Nucleus accumbens (tissue), 56 donors: ENCODE measurements at regions not wholly inside any gene's neighbourhood (a gene's known extent, or its start where the extent isn't known, plus 50 kb on each side); places are given as distances from the start of the nearest gene placed in this dataset.

ENCODE experiments used
- DNase-seq, 56 donors: peaks; one replicate each; lab custom pipeline; 2025; lab: John Stamatoyannopoulos, UW

- DNase-seq = no peak
These were observed 365.8 kb upstream of the ZNF608 start for GRCh38 chr5:125112196-125112595.

DNA sequence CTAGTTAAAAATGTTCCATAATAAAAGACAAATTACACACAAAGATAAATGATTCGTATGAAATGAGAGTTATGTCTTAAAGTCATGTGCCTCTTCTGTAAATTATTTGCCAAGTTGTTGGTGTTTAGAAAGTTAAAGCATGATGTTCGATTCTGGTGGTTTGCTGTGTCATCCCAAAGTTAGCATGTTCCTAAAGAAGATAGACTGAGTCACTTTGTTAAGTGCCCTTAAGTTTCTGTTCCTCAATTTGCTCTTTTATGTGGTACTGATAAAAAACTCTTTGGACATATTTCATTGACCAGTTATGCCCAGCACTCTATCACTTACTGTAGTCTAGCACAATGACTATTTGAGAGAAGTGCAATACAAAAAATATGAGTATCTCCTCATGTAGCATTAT is 366.9 kb upstream of the ZNF608 start:
- DNase-seq = no peak

- DNase-seq = no peak
These were observed 368.7 kb upstream of the ZNF608 start for GRCh38 chr5:125115195-125115525.

- no peak for DNase-seq
These were observed 371.1 kb upstream of the ZNF608 start for GRCh38 chr5:125117566-125117965.

GRCh38 chr5:125120012-125120411 is 373.6 kb upstream of the ZNF608 start:
- DNase-seq = no peak

DNA sequence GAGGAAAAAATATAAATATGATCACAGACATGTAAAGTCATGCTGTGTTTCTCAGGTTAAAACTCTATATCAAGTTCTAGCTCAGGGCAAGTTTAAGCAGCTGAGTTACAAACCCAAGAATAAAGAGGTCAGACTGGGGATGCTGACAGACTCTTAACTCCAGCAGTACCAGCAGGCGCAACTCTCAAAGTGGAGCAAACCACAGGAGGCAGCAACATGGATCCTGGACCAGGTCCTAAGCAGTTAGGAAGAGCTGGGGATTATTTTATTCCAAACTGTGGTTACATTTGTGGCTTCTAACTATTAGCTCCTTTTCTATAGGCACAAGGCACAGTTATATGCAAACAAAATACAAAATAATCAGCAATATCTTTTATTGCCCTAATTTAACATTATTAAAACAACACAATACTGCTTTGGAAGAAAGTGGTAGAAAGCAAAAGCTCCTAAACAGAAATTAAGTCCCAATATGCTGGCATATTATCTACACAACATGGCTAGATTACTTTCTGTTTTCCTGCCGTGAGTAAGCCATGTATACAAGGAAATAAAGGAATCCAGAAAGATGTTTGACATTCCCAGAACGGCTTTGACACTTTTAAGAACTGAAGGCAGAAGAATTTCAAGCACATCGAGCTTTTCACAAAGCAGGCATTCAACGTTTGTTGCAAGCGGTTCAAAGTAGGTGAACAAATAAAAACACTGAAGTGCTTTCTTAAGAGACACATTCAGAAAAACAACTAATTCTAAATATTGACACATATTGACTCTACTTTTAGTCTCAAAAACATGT is 378.8 kb upstream of the ZNF608 start:
- no peak for DNase-seq

DNA sequence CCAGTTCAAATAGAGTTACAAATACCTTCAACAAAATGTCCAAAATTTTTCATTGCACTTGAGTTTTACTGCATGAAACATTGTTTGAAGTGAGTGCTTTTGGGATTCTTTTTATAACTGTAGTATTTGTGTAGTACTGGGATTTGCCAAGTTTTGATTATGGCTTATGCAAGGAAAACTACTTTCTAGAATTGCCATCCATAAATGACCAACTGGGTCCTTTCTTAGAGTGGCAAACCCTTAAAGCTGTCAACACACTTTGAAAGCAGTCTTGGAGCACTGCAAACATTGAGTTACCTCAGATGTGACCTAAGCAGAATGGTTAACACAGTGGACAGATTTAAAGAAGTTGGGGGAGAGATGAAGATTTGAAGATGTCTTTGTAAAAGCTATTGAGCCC is 379.6 kb upstream of the ZNF608 start:
- no peak for DNase-seq

- no peak for DNase-seq
These were observed 382.8 kb upstream of the ZNF608 start for GRCh38 chr5:125129151-125129806.

DNA sequence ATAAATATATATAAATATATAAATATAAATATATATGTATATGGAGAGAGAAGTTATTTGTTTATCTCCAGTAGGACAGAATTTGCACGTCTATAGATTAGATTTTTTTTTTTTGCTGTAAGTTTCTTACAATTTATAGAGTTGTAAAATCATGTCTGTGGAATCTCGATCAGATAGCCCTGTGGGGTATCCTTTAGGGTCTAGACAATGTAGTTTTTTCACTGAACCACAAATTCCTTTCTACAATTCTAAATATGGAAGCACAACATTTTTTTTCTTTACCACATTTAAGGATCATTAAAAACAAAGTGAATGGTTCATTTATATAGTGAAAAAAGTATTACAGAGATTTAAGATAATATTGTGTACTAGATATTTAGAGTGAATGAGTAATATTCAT is 384.2 kb upstream of the ZNF608 start:
- no peak for DNase-seq

- no peak for DNase-seq
These were observed 388.0 kb upstream of the ZNF608 start for GRCh38 chr5:125134216-125135081.

DNA sequence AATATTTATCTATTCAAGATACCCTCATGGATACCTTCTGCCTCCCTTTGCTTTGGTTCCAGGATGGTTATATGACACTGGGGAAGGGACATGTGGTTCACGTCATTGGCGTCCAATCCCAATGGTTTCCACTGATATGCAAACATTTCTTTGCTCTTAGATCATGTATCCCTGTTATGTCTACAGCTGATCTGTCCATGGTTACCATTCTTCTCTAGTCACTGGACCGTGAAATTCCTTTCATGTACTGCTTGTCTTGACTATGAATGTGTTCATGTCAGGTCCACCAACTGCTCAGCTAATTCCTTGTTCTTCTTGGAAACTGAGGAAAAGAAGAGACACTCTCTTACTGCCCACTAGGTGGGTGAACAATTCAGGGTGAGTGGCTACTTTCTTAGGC is 391.1 kb upstream of the ZNF608 start:
- DNase-seq = no peak

- DNase-seq = no peak
These were observed 391.8 kb upstream of the ZNF608 start for GRCh38 chr5:125138266-125138665.

DNA sequence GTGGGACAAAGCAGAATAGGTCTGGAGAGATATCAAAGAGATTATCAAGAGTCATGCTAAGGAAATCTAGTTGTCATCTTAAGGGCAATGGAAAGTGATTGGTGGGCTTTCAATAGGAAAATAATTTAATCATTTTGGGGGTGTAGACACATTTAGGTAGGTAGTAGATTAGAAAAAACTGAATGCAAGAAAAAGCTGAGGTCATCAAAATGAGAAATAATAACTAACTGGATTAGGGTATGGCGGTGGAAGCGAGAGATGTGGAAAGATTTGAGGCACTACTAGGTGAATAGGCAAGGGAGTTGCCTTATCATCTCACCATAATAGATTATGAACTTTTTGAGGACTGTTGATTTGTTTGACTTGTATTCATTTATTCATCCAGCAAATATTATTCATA is 393.2 kb upstream of the ZNF608 start:
- no peak for DNase-seq

DNA sequence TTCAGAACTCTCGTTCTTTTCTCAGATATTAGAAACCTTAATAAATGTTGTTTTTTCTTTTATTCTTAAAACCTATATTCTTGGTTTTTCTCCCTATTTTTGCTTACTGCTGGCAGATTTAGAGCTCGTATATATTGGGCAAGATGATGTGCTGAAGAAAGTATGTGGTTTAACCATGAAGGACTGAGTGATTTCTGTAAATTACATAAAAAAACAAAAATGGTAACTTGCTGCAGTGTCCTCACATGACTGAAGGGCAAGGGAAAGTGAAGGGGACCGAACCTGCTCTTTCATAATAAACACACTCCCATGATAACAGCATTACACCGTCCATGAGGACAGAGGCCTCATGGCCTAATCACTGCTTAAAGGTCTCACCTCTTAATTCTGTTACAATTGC is 393.8 kb upstream of the ZNF608 start:
- no peak for DNase-seq

DNA sequence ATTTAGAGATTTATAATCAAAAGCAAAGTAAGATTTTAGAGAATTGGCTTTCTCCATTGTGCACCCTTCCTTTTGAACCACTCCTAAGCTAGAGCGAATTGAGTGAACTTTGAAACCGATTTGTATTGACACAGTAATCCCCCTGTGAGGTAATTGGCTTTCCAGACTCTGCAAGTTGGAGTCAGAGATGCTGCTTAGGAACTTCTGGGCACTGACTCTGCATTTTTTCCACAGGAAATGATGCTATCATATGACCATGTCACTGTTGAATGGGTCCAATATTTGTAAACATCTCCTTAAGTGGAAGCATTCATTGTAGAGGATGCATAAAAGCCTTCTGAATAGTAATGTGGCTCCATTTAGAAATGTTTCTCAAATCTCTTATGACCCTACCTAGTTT is 394.4 kb upstream of the ZNF608 start:
- no peak for DNase-seq

DNA sequence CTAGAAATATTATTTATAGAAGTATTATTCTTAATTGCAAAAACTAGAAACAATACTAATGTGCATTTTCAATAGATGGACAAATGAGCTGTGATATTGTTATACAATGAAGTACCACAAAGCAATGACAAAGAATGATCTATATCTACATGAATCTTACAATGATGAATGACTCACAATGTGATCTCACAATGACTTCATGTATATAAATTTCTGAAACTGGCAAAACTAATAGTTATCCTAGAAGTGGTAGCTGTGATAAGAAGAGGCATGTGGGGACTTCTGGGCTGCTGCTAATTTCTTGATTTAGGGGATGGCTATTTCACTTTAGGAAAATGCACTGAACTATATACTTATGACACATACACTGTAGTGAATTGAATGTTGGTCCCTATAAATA is 396.0 kb upstream of the ZNF608 start:
- no peak for DNase-seq

GRCh38 chr5:125143011-125143410 is 396.6 kb upstream of the ZNF608 start:
- DNase-seq = no peak

DNA sequence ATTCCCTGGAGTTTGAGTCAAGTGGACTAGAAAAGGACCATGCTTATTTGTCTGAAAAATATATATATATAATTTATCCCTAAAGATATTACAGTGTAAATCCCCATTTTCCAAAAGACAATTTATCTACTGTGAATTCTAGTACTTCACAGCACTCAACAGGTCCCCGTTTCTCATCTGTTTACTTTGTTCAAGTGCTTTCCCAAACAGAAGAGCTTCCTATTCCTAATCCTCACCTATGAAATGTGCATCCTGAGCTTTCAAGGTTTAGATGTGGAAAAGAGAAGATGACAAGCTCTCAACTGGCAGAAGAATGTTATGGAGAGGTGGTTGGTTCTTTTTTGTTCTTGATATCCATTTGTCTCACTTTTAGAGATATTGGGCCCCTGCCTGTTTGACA is 401.6 kb upstream of the ZNF608 start:
- no peak for DNase-seq

GRCh38 chr5:125148706-125149105 is 402.3 kb upstream of the ZNF608 start:
- no peak for DNase-seq

GRCh38 chr5:125149110-125149509 is 402.7 kb upstream of the ZNF608 start:
- no peak for DNase-seq

DNA sequence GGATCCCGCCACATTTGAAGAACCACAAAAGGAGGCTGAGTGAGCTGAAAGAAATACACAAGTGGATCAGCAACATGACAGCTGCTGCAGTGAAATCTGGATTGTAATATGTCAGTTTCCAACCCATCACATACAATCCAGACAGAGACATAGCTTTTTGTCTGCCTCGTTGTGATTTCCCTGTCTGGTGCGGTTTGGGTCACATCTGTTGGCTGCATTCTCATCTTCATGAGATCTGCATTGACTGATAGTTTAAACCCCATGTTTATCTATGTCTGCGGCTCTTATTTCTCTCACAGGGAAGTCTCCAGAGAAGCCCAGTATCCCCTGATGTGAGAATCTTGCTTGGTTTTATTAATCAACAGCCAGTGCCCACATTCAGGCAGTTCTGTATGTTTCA is 403.1 kb upstream of the ZNF608 start:
- DNase-seq = no peak
